Bronchial epithelial cell (primary cell): ENCODE measurements at regions not wholly inside any gene's neighbourhood (a gene's known extent, or its start where the extent isn't known, plus 50 kb on each side); places are given as distances from the start of the nearest gene placed in this dataset.
"Not testable (repeated sequence)": the region's sequence is repeated elsewhere in the genome, so short reads cannot be mapped to it uniquely, and the experiment has no call there.

Experiments used
- DNase-seq: peaks from one replicate; pipeline ENCODE4 v3.0.0-alpha.2; 2010; ENCODE audit warnings: low read depth
- FAIRE-seq: peaks from 2 replicates; lab custom pipeline; 2011; peaks lifted over from hg19 to GRCh38; lab: Jason Lieb, UNC
- H3K27me3 ChIP-seq: 2 replicates; pipeline ENCODE4 v1.5.1; 2011; ENCODE audit warnings: low read length; ENCODE audit not compliant: control insufficient read depth, insufficient read depth
- H3K36me3 ChIP-seq: 2 replicates; pipeline ENCODE4 v1.5.1; 2011; ENCODE audit warnings: low read length; ENCODE audit not compliant: control insufficient read depth, insufficient read depth
- H3K4me3 ChIP-seq: 2 replicates; pipeline ENCODE4 v1.5.1; 2011; ENCODE audit warnings: mild to moderate bottlenecking, low read depth, low read length, control low read depth
- CTCF ChIP-seq: IDR thresholded peaks from 2 replicates; pipeline ENCODE4 v1.5.1; 2011; ENCODE audit warnings: mild to moderate bottlenecking, moderate library complexity, low read length, control low read depth, inconsistent platforms; ENCODE audit not compliant: insufficient read depth, severe bottlenecking

- TF ChIP-seq CTCF, result no peak
- FAIRE-seq (no peak), DNase-seq (no peak)
- no peaks in the 10 kb centered on the region for H3K36me3 ChIP-seq
- H3K27me3 ChIP-seq, result no peaks in the 10 kb centered on the region
- H3K4me3 ChIP-seq, result no peak overlapping the region
Observed at GRCh38 chr14:45658917-45659299, 405.9 kb upstream of the MIS18BP1 start.

GRCh38 chr14:45658226-45658916 lies 405.4 kb upstream of the MIS18BP1 start:
- TF ChIP-seq CTCF, result no peak
- FAIRE-seq, result no peak
- Histone ChIP-seq H3K36me3 (no peaks in the 10 kb centered on the region), H3K4me3 (no peak overlapping the region), H3K27me3 (no peaks in the 10 kb centered on the region)
- DNase-seq, result no peak

GRCh38 chr14:45651890-45652289 lies 398.9 kb upstream of the MIS18BP1 start:
- TF ChIP-seq CTCF, result no peak
- Histone ChIP-seq H3K36me3 (no peaks in the 10 kb centered on the region), H3K4me3 (no peak overlapping the region), H3K27me3 (no peaks in the 10 kb centered on the region)
- DNase-seq (no peak), FAIRE-seq (no peak)

- no peaks in the 10 kb centered on the region for H3K36me3 ChIP-seq
- no peak for TF ChIP-seq CTCF
- FAIRE-seq (no peak), DNase-seq (no peak)
- H3K27me3 ChIP-seq, result no peaks in the 10 kb centered on the region
- H3K4me3 ChIP-seq, result no peak overlapping the region
Observed at GRCh38 chr14:45650754-45651153, 397.8 kb upstream of the MIS18BP1 start.

- FAIRE-seq (no peak), DNase-seq (peak; percentile 40)
- H3K27me3 ChIP-seq, result no peaks in the 10 kb centered on the region
- H3K4me3 ChIP-seq, result no peak overlapping the region
- no peaks in the 10 kb centered on the region for H3K36me3 ChIP-seq
- no peak for TF ChIP-seq CTCF
Observed at GRCh38 chr14:45649051-45649450, 396.0 kb upstream of the MIS18BP1 start.

- no peak for TF ChIP-seq CTCF
- Histone ChIP-seq H3K27me3 (no peaks in the 10 kb centered on the region), H3K36me3 (no peaks in the 10 kb centered on the region), H3K4me3 (no peak overlapping the region)
- no peak for DNase-seq
- FAIRE-seq, result no peak
Observed at GRCh38 chr14:45641541-45641940, 388.5 kb upstream of the MIS18BP1 start.

GRCh38 chr14:45634651-45635441 lies 381.8 kb upstream of the MIS18BP1 start:
- H3K36me3 ChIP-seq, FAIRE-seq, H3K27me3 ChIP-seq, H3K4me3 ChIP-seq, DNase-seq: not testable (repeated sequence)
